GM23338 (cell line): ENCODE measurements at regions not wholly inside any gene's neighbourhood (a gene's known extent, or its start where the extent isn't known, plus 50 kb on each side); places are given as distances from the start of the nearest gene placed in this dataset.

Source experiments
- ATAC-seq: fragments of 200-7000 bp; cut with Tn5 transposase; 3 replicates; pipeline ENCODE4 v1.9.1; 2020
- DNase-seq: peaks from one replicate; pipeline ENCODE4 v3.0.0-alpha.2; 2015; ENCODE audit warnings: low spot score
- H2AFZ ChIP-seq: fragments of 200-600 bp; sonication (generic); 2 replicates; pipeline ENCODE4 v1.8.0; 2016; ENCODE audit warnings: antibody characterized with exemption, mild to moderate bottlenecking, moderate library complexity
- H3F3A ChIP-seq: fragments of 200-600 bp; sonication (generic); replicated peaks from 2 replicates; pipeline ENCODE4 v1.8.0; 2017; ENCODE audit warnings: antibody characterized with exemption, mixed run types, low read depth
- H3K27ac ChIP-seq: fragments of 200-600 bp; sonication (generic); 2 replicates; pipeline ENCODE4 v1.6.1; 2016; ENCODE audit warnings: low read depth
- H3K27me3 ChIP-seq: fragments of 200-600 bp; sonication (generic); 2 replicates; pipeline ENCODE4 v1.8.0; 2016; ENCODE audit warnings: mild to moderate bottlenecking, mixed run types, moderate library complexity; ENCODE audit not compliant: insufficient read depth
- H3K36me3 ChIP-seq: fragments of 200-600 bp; sonication (generic); 2 replicates; pipeline ENCODE4 v1.8.0; 2016; ENCODE audit warnings: mild to moderate bottlenecking; ENCODE audit not compliant: insufficient read depth
- H3K4me1 ChIP-seq: fragments of 200-600 bp; sonication (generic); 2 replicates; pipeline ENCODE4 v1.8.0; 2016; ENCODE audit warnings: mild to moderate bottlenecking, moderate library complexity; ENCODE audit not compliant: insufficient read depth
- H3K4me2 ChIP-seq: fragments of 200-600 bp; sonication (generic); 2 replicates; pipeline ENCODE4 v1.7.1; 2017; ENCODE audit warnings: mixed run types
- H3K4me3 ChIP-seq: fragments of 200-600 bp; sonication (generic); 2 replicates; pipeline ENCODE4 v1.6.1; 2016; ENCODE audit warnings: mixed run types
- H3K79me2 ChIP-seq: fragments of 200-600 bp; sonication (generic); replicated peaks from 2 replicates; pipeline ENCODE4 v1.8.0; 2017; ENCODE audit warnings: mild to moderate bottlenecking; ENCODE audit not compliant: insufficient read depth
- H3K9me2 ChIP-seq: fragments of 200-600 bp; sonication (generic); 2 replicates; pipeline ENCODE4 v1.8.0; 2017; ENCODE audit not compliant: insufficient read depth
- H4K20me1 ChIP-seq: fragments of 200-600 bp; sonication (generic); replicated peaks from 2 replicates; pipeline ENCODE4 v1.8.0; 2017; ENCODE audit warnings: mild to moderate bottlenecking; ENCODE audit not compliant: insufficient read depth
- H3K27ac Mint-ChIP-seq: 2 replicates; pipeline ENCODE4 v1.8.0; 2020; ENCODE audit warnings: inconsistent platforms, mild to moderate bottlenecking, moderate library complexity, mixed read lengths
- H3K27me3 Mint-ChIP-seq: 3 replicates; pipeline ENCODE4 v1.8.0; 2022; ENCODE audit warnings: low read depth, mild to moderate bottlenecking, moderate library complexity, mixed read lengths, inconsistent platforms; ENCODE audit not compliant: insufficient read depth, poor library complexity
- H3K36me3 Mint-ChIP-seq: 3 replicates; pipeline ENCODE4 v1.8.0; 2021; ENCODE audit warnings: low read depth, mild to moderate bottlenecking, inconsistent platforms, moderate library complexity, mixed read lengths
- H3K4me1 Mint-ChIP-seq: 3 replicates; pipeline ENCODE4 v1.8.0; 2020; ENCODE audit warnings: mild to moderate bottlenecking, inconsistent platforms, mixed read lengths
- H3K4me3 Mint-ChIP-seq: 3 replicates; pipeline ENCODE4 v1.8.0; 2021; ENCODE audit warnings: moderate library complexity, mild to moderate bottlenecking, inconsistent platforms, mixed read lengths
- H3K9me3 Mint-ChIP-seq: 3 replicates; pipeline ENCODE4 v1.8.0; 2020; ENCODE audit warnings: moderate library complexity, mild to moderate bottlenecking, inconsistent platforms, mixed read lengths
- CREB1 ChIP-seq: fragments of 250-450 bp; sonication (Bioruptor Pico); IDR thresholded peaks from 2 replicates; pipeline ENCODE4 v1.5.0; 2020; ENCODE audit warnings: low read depth, mild to moderate bottlenecking, moderate library complexity
- CTCF ChIP-seq, 2 experiments: fragments of 200-600 bp in 1 of 2; sonication (generic) in 1 of 2; conservative IDR thresholded peaks; 2 replicates each; pipeline versions ENCODE4 v1.5.1 to v1.6.1; 2016 to 2017; ENCODE audit warnings: antibody characterized with exemption in 2 of 2, low read depth in 2 of 2, mild to moderate bottlenecking in 2 of 2, moderate library complexity in 1 of 2
- ETS1 ChIP-seq: IDR thresholded peaks from 2 replicates; pipeline ENCODE4 v1.6.1; 2016; ENCODE audit warnings: antibody characterized with exemption
- EZH2 ChIP-seq: fragments of 200-600 bp; sonication (generic); IDR thresholded peaks from one replicate; pipeline ENCODE4 v1.8.0; 2017; ENCODE audit warnings: antibody characterized with exemption, mild to moderate bottlenecking, low read depth; ENCODE audit not compliant: unreplicated experiment
- EZH2phosphoT487 ChIP-seq: fragments of 200-600 bp; sonication (generic); IDR thresholded peaks from one replicate; pipeline ENCODE4 v1.8.1; 2018; ENCODE audit warnings: antibody characterized with exemption; ENCODE audit not compliant: unreplicated experiment
- NANOG ChIP-seq: IDR thresholded peaks from 2 replicates; pipeline ENCODE4 v1.6.1; 2016; ENCODE audit warnings: antibody characterized with exemption, borderline replicate concordance
- POLR2AphosphoS5 ChIP-seq: IDR thresholded peaks from 2 replicates; pipeline ENCODE4 v1.6.1; 2016; ENCODE audit warnings: antibody characterized with exemption, low read depth
- STAT1 ChIP-seq: IDR thresholded peaks from one replicate; pipeline ENCODE4 v1.6.1; 2016; ENCODE audit warnings: antibody characterized with exemption; ENCODE audit not compliant: unreplicated experiment
- ZNF114 ChIP-seq: fragments of 250-450 bp; sonication (Bioruptor Pico); IDR thresholded peaks from 2 replicates; pipeline ENCODE4 v1.5.0; 2020; ENCODE audit warnings: mild to moderate bottlenecking, moderate library complexity
- ZNF331 ChIP-seq: fragments of 250-450 bp; sonication (Bioruptor Pico); IDR thresholded peaks from 2 replicates; pipeline ENCODE4 v1.5.0; 2020; ENCODE audit warnings: low read depth, mild to moderate bottlenecking, moderate library complexity
- ZNF462 ChIP-seq: fragments of 250-450 bp; sonication (Bioruptor Pico); IDR thresholded peaks from 2 replicates; pipeline ENCODE4 v1.5.0; 2020; ENCODE audit warnings: mild to moderate bottlenecking, moderate library complexity

- TF ChIP-seq CTCF (conservative IDR thresholded peaks at IDR 0.05; ENCODE audit: low read depth in 2 of 2) (no peak), ZNF114 (no peak), EZH2phosphoT487 (no peak), NANOG (no peak), STAT1 (no peak), EZH2 (no peak), POLR2AphosphoS5 (no peak), CREB1 (CRISPR knock-in tag) (no peak), ETS1 (no peak)
Measured at GRCh38 chr10:83955406-83955805, 183.9 kb upstream of the GHITM start (continued).

- peaks cover 5% of the 10 kb centered on the region for H3K27me3 Mint-ChIP-seq
- TF ChIP-seq POLR2AphosphoS5 (no peak), ZNF331 (CRISPR knock-in tag) (no peak), ETS1 (no peak), NANOG (no peak), ZNF462 (CRISPR knock-in tag) (peak; percentile 60; the same call in 1 of the 2 replicates), ZNF114 (peak; percentile 21; the same call in 1 of the 2 replicates), CREB1 (CRISPR knock-in tag) (no peak), STAT1 (no peak)
Measured at GRCh38 chr10:83957168-83957947, 182.0 kb upstream of the GHITM start.

More at GRCh38 chr10:83957168-83957947, 182.0 kb upstream of the GHITM start:
- Histone ChIP-seq H3K27me3 (no peaks in the 10 kb centered on the region), H2AFZ (no peak overlapping the region), H3K79me2 (no peaks in the 10 kb centered on the region), H3K4me1 (peaks cover 36% of the 10 kb centered on the region), H4K20me1 (no peaks in the 10 kb centered on the region), H3K9me2 (peaks cover 2% of the 10 kb centered on the region; the same call in 1 of the 2 replicates), H3F3A (no peaks in the 10 kb centered on the region), H3K4me2 (peak overlapping the region; percentile 68), H3K4me3 (peak overlapping the region; percentile 16; the same call in 1 of the 2 replicates), H3K27ac (no peak overlapping the region), H3K36me3 (no peaks in the 10 kb centered on the region)
- Mint-ChIP-seq H3K4me1 (peaks cover 40% of the 10 kb centered on the region), H3K36me3 (no peaks in the 10 kb centered on the region), H3K27ac (no peak overlapping the region), H3K4me3 (peak overlapping the region; percentile 31; the same call in 1 of the 3 replicates), H3K9me3 (no peaks in the 10 kb centered on the region; the same call in 2 of the 3 replicates)
- peak; percentile 85 for ATAC-seq
- peak; percentile 69 for DNase-seq
